K562 (cell line): ENCODE measurements at regions not wholly inside any gene's neighbourhood (a gene's known extent, or its start where the extent isn't known, plus 50 kb on each side); places are given as distances from the start of the nearest gene placed in this dataset.

Experiments used
- ATAC-seq: fragments of 200-7000 bp; cut with Tn5 transposase; 3 replicates; pipeline ENCODE4 v1.9.1; 2020; ENCODE audit warnings: moderate library complexity
- BruUV-seq: library from RNA; stranded (reverse); fragments of 400-500 nt; replicated peaks from 2 replicates; lab custom pipeline; 2021; lab: Mats Ljungman, UMichigan
- CTCF ChIA-PET: fragments of 300-600 bp; formaldehyde crosslinking; extraction: SDS; loops from one replicate; lab custom pipeline; 2021; ENCODE audit warnings: low intra/inter-chr PET ratio; lab: Yijun Ruan, JAX
- POLR2A ChIA-PET: fragments of 300-600, 350-650 bp; sonication (Branson Sonifier 250); formaldehyde crosslinking; extraction: SDS; loops from one replicate; lab custom pipeline; 2021; ENCODE audit warnings: antibody characterized with exemption, inconsistent platforms; lab: Yijun Ruan, JAX
- DNase-seq, 4 experiments: peaks; one replicate each; pipeline versions ENCODE4 v3.0.0 to v3.0.0-alpha.2; 2011 to 2018; ENCODE audit warnings: low spot score in 3 of 4, mixed read lengths in 3 of 4; ENCODE audit errors: extremely low read depth in 1 of 4
- FAIRE-seq: peaks from 2 replicates; lab custom pipeline; 2011; peaks lifted over from hg19 to GRCh38; lab: Jason Lieb, UNC
- H2AFZ ChIP-seq: 2 replicates; pipeline ENCODE4 v1.6.0; 2011; ENCODE audit warnings: low read depth, low read length, control low read depth, inconsistent platforms
- H3K27ac ChIP-seq: fragments of 200-600 bp; 3 replicates; pipeline ENCODE4 v1.8.0; 2011; ENCODE audit warnings: low read depth, mild to moderate bottlenecking, control low read depth, inconsistent platforms, low read length, moderate library complexity, mixed read lengths; ENCODE audit errors: extremely low read depth
- H3K27me3 ChIP-seq, 2 experiments: fragments of 300-600 bp in 1 of 2; 2 replicates in 1 of 2; 3 replicates in 1 of 2; pipeline versions ENCODE4 v1.6.0 to v1.8.0; 2011; ENCODE audit warnings: inconsistent platforms in 2 of 2, low read length in 2 of 2, mild to moderate bottlenecking in 1 of 2, mixed read lengths in 1 of 2, moderate library complexity in 1 of 2; ENCODE audit not compliant: control insufficient read depth in 2 of 2, insufficient read depth in 2 of 2
- H3K36me3 ChIP-seq: fragments of 300-600 bp; 3 replicates; pipeline ENCODE4 v1.8.0; 2011; ENCODE audit warnings: mild to moderate bottlenecking, low read length, inconsistent platforms; ENCODE audit not compliant: control insufficient read depth, insufficient read depth
- H3K4me1 ChIP-seq, 2 experiments: fragments of 200-600 bp in 1 of 2; replicated peaks in 1 of 2; 2 replicates in 1 of 2; 3 replicates in 1 of 2; pipeline versions ENCODE4 v1.5.1 to v1.8.0; 2011; ENCODE audit warnings: inconsistent platforms in 2 of 2, low read length in 2 of 2, mild to moderate bottlenecking in 1 of 2, mixed read lengths in 1 of 2, moderate library complexity in 1 of 2; ENCODE audit not compliant: control insufficient read depth in 2 of 2, insufficient read depth in 2 of 2
- H3K4me2 ChIP-seq: 2 replicates; pipeline ENCODE4 v1.6.1; 2011; ENCODE audit warnings: low read length, control low read depth, inconsistent platforms, mixed read lengths; ENCODE audit not compliant: insufficient read depth
- H3K4me3 ChIP-seq: fragments of 200-600 bp; sonication (generic), shearing (Covaris generic); 2 replicates; pipeline ENCODE4 v1.5.1; 2016; ENCODE audit warnings: control low read depth, inconsistent platforms
- H3K79me2 ChIP-seq: fragments of 200-600 bp; 3 replicates; pipeline ENCODE4 v1.8.0; 2011; ENCODE audit warnings: low read length, inconsistent platforms; ENCODE audit not compliant: control insufficient read depth, insufficient read depth
- H3K9ac ChIP-seq, 2 experiments: 2 replicates each; pipeline versions ENCODE4 v1.6.0 to v1.6.1; 2011; ENCODE audit warnings: low read depth in 2 of 2, low read length in 2 of 2, control low read depth in 1 of 2, inconsistent platforms in 1 of 2, mild to moderate bottlenecking in 1 of 2, mixed read lengths in 1 of 2; ENCODE audit not compliant: insufficient read depth in 1 of 2
- H3K9me1 ChIP-seq: one replicate; pipeline ENCODE4 v1.6.0; 2011; ENCODE audit warnings: inconsistent platforms, mild to moderate bottlenecking, low read length, moderate library complexity; ENCODE audit not compliant: control insufficient read depth, insufficient read depth
- H3K9me3 ChIP-seq: replicated peaks from 2 replicates; pipeline ENCODE4 v1.5.1; 2011; ENCODE audit warnings: low read depth, low read length, inconsistent platforms; ENCODE audit not compliant: control insufficient read depth, insufficient read depth
- H4K20me1 ChIP-seq: replicated peaks from 2 replicates; pipeline ENCODE4 v1.6.1; 2011; ENCODE audit warnings: low read length, inconsistent platforms, mixed read lengths; ENCODE audit not compliant: control insufficient read depth, insufficient read depth
- CBX8 ChIP-seq: fragments of 200-600 bp; sonication (generic); IDR thresholded peaks from 2 replicates; pipeline ENCODE4 v1.6.1; 2012; ENCODE audit warnings: borderline replicate concordance, mixed run types, low read depth, mild to moderate bottlenecking, moderate library complexity, mixed read lengths, low read length, control low read depth, inconsistent platforms; ENCODE audit not compliant: poor library complexity, severe bottlenecking; ENCODE audit errors: extremely low read depth
- CREM ChIP-seq: IDR thresholded peaks from 2 replicates; pipeline ENCODE4 v1.6.1; 2014; ENCODE audit warnings: antibody characterized with exemption, low read depth
- HMBOX1 ChIP-seq: sonication (generic); IDR thresholded peaks from 2 replicates; pipeline ENCODE4 v1.6.1; 2016
- IFI16 ChIP-seq: fragments of 250-450 bp; sonication (Bioruptor Pico); IDR thresholded peaks from 2 replicates; pipeline ENCODE4 v2.1.2; 2022; ENCODE audit warnings: mild to moderate bottlenecking, inconsistent platforms
- KLF6 ChIP-seq: fragments of 250-450 bp; sonication (Bioruptor Pico); IDR thresholded peaks from 2 replicates; pipeline ENCODE4 v1.4.0; 2020; ENCODE audit warnings: mild to moderate bottlenecking, moderate library complexity, borderline replicate concordance
- MCM3 ChIP-seq: fragments of 450-650 bp; IDR thresholded peaks from 2 replicates; pipeline ENCODE4 v1.6.1; 2016
- OTX1 ChIP-seq: fragments of 450-650 bp; formaldehyde crosslinking; IDR thresholded peaks from 2 replicates; pipeline ENCODE4 v1.4.0; 2022; ENCODE audit warnings: mild to moderate bottlenecking
- RFX1 ChIP-seq: fragments of 450-650 bp; IDR thresholded peaks from 2 replicates; pipeline ENCODE4 v1.6.1; 2016; ENCODE audit warnings: mild to moderate bottlenecking, moderate library complexity
- SMAD4 ChIP-seq: fragments of 250-450 bp; sonication (Bioruptor Pico); conservative IDR thresholded peaks from 2 replicates; pipeline ENCODE4 v1.8.0; 2021; ENCODE audit warnings: inconsistent platforms, mild to moderate bottlenecking, moderate library complexity
- SMC3 ChIP-seq: conservative IDR thresholded peaks from 2 replicates; pipeline ENCODE4 v1.6.1; 2011; ENCODE audit warnings: low read depth, low read length, improper control_type of control experiment; ENCODE audit not compliant: insufficient read depth
- ZNF124 ChIP-seq: sonication (generic); formaldehyde crosslinking; IDR thresholded peaks from 2 replicates; pipeline ENCODE4 v1.8.1; 2022; ENCODE audit warnings: missing genetic modification reagents
- ZNF280A ChIP-seq: fragments of 450-650 bp; IDR thresholded peaks from 2 replicates; pipeline ENCODE4 v1.6.1; 2018; ENCODE audit warnings: mild to moderate bottlenecking, low read depth; ENCODE audit not compliant: partially characterized antibody
- ZNF561 ChIP-seq: fragments of 450-650 bp; formaldehyde crosslinking; conservative IDR thresholded peaks from 2 replicates; pipeline ENCODE4 v1.4.0; 2020; ENCODE audit warnings: mild to moderate bottlenecking, moderate library complexity
- ZNF766 ChIP-seq: fragments of 200-800 bp; sonication (Bioruptor generic); conservative IDR thresholded peaks from 2 replicates; pipeline ENCODE4 v1.6.1; 2016; ENCODE audit warnings: missing genetic modification characterization, missing compliant biosample characterization
- ZNF77 ChIP-seq: fragments of 250-450 bp; sonication (Bioruptor Pico); IDR thresholded peaks from 2 replicates; pipeline ENCODE4 v1.5.0; 2020
- ZSCAN32 ChIP-seq: fragments of 450-650 bp; formaldehyde crosslinking; IDR thresholded peaks from 2 replicates; pipeline ENCODE4 v1.4.0; 2020; ENCODE audit warnings: mild to moderate bottlenecking, moderate library complexity
- WGBS: fragments of 100-300 bp; shearing (Covaris generic); methylation state at CpG from one replicate; pipeline ENCODE4 v1.1.6; 2016; ENCODE audit warnings: low coverage, mixed read lengths; ENCODE audit not compliant: insufficient coverage; ENCODE audit errors: missing lambda C conversion rate; 5-methylcytosine and 5-hydroxymethylcytosine counted together
- in situ Hi-C: fragments of 300-500 bp; cut with MboI; formaldehyde crosslinking; loops from 4 replicates; pipeline ENCODE4 v1.15.0; 2018; ENCODE audit warnings: inconsistent platforms, mixed read lengths
- intact Hi-C: fragments of 100-400 bp; cut with micrococcal nuclease; formaldehyde crosslinking; loops from 2 replicates; pipeline ENCODE4 v1.14.2; 2022

- Histone ChIP-seq H3K9me1 (no peaks in the 10 kb centered on the region), H3K4me3 (no peak overlapping the region), H3K4me1 (no peaks in the 10 kb centered on the region), H3K4me2 (no peak overlapping the region), H3K27me3 (peaks cover 12 to 14% of the 10 kb centered on the region in 2 experiments; a peak in 3 of 5 replicates), H3K79me2 (no peaks in the 10 kb centered on the region), H3K9ac (no peak overlapping the region), H3K27ac (no peak overlapping the region), H3K9me3 (no peaks in the 10 kb centered on the region), H3K36me3 (no peaks in the 10 kb centered on the region), H2AFZ (no peak overlapping the region), H4K20me1 (no peaks in the 10 kb centered on the region)
- WGBS = 0% methylated on average over 2 of the region's 2 CpGs
- FAIRE-seq (no peak), DNase-seq (no peak), ATAC-seq (no peak)
- BruUV-seq = no TSS peak
- CTCF ChIA-PET = no interaction called here
- intact Hi-C loops = no loop called here
- in situ Hi-C loops = no loop called here
- POLR2A ChIA-PET = no interaction called here
- TF ChIP-seq IFI16 (CRISPR knock-in tag) (no peak), KLF6 (CRISPR knock-in tag) (no peak), RFX1 (peak; percentile 27; the same call in 1 of the 2 replicates)
Observed at GRCh38 chr6:87825821-87826221, 123.8 kb upstream of the AKIRIN2 start.

- no peaks in the 10 kb centered on the region for H3K9me3 ChIP-seq
- ChIA-PET POLR2A (no interaction called here), CTCF (no interaction called here)
- no TSS peak for BruUV-seq
- H3K4me2 ChIP-seq = no peak overlapping the region
- WGBS = 0% methylated on average over 2 of the region's 2 CpGs
- no peaks in the 10 kb centered on the region for H4K20me1 ChIP-seq
- in situ Hi-C loops (no loop called here), intact Hi-C loops (no loop called here)
- FAIRE-seq (no peak), DNase-seq (no peak), ATAC-seq (no peak)
- H3K4me3 ChIP-seq = no peak overlapping the region
- no peaks in the 10 kb centered on the region for H3K4me1 ChIP-seq
- peaks cover 12 to 18% of the 10 kb centered on the region in 2 experiments; a peak in 3 of 5 replicates for H3K27me3 ChIP-seq
- H2AFZ ChIP-seq = no peak overlapping the region
- no peaks in the 10 kb centered on the region for H3K9me1 ChIP-seq
- H3K36me3 ChIP-seq = no peaks in the 10 kb centered on the region
- no peak overlapping the region for H3K27ac ChIP-seq
- H3K9ac ChIP-seq = no peak overlapping the region
- H3K79me2 ChIP-seq = no peaks in the 10 kb centered on the region
- TF ChIP-seq SMAD4 (CRISPR knock-in tag) (no peak), ZNF561 (CRISPR knock-in tag) (no peak), ZNF280A (no peak), ZNF77 (no peak), CBX8 (no peak), HMBOX1 (no peak), SMC3 (no peak), ZNF766 (CRISPR knock-in tag) (no peak), MCM3 (no peak), OTX1 (CRISPR knock-in tag) (no peak), ZSCAN32 (CRISPR knock-in tag) (no peak), ZNF124 (no peak), CREM (no peak)
Observed at GRCh38 chr6:87824958-87825491, 123.0 kb upstream of the AKIRIN2 start.
